NT2/D1 (cell line): ENCODE measurements at regions not wholly inside any gene's neighbourhood (a gene's known extent, or its start where the extent isn't known, plus 50 kb on each side); places are given as distances from the start of the nearest gene placed in this dataset.

Experiments
- SUZ12 ChIP-seq: IDR thresholded peaks from 2 replicates; pipeline ENCODE4 v1.6.1; 2011; ENCODE audit not compliant: insufficient read length, insufficient read depth; ENCODE audit errors: extremely low read depth
- YY1 ChIP-seq: IDR thresholded peaks from 2 replicates; pipeline ENCODE4 v1.6.1; 2011; ENCODE audit not compliant: insufficient read length, insufficient read depth
- ZNF274 ChIP-seq: IDR thresholded peaks from 2 replicates; pipeline ENCODE4 v1.6.1; 2011; ENCODE audit warnings: mild to moderate bottlenecking, low read depth, low read length

DNA sequence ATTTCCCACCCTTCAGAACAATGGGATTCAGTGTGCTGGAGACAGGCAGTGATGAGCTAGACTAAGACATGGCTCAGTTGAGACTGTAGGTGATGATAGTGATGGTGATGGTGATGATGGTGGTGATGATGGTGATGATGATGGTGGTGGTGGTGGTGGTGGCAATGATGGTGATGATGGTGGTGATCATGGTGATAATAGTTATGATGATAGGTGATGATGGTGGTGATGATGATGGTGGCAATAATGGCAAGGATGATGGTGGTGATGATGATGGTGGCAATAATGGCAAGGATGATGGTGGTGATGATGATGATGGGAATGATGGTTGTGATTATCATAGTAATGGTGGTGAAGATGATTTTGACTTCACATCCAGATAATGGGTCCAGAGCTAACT is 176.7 kb downstream of the NXNL2 start:
- TF ChIP-seq YY1 (no peak), ZNF274 (no peak), SUZ12 (no peak)
